GM18951 (cell line): ENCODE measurements at regions not wholly inside any gene's neighbourhood (a gene's known extent, or its start where the extent isn't known, plus 50 kb on each side); places are given as distances from the start of the nearest gene placed in this dataset.

Source experiments
- POLR2A ChIP-seq: IDR thresholded peaks from 4 replicates; pipeline ENCODE4 v1.6.1; 2011; ENCODE audit warnings: mild to moderate bottlenecking; ENCODE audit not compliant: insufficient read length, insufficient read depth; ENCODE audit errors: extremely low read depth
- in situ Hi-C: fragments of 300-500 bp; cut with MboI; formaldehyde crosslinking; loops from one replicate; pipeline ENCODE4 v1.12.0; 2022; ENCODE audit warnings: low sequenced_read_pairs, mixed read lengths, inconsistent platforms; ENCODE audit not compliant: unreplicated experiment

DNA sequence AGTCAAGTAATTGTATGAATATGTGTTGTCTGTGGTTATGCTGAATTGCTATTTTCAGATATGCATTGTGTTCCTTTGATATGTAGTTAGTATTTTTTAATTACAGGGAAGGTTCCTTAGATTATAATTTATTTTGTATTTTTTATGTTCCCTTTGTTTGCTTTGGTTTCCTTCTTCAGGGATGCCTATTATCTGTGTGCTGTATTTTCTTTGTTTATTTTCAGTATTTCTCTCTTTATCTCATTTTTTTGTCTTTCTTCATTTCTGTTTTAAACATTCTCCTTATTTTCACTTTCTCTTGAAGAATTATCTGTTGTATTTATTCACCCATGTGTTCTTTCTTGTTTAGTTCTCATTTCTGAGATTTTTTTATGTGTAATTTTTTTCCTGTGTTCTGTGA, 163.1 kb downstream of the EMP1 start:
- no peak for TF ChIP-seq POLR2A
- in situ Hi-C loops, result no loop called here

GRCh38 chr12:13358391-13358905, 161.9 kb downstream of the EMP1 start:
- no peak for TF ChIP-seq POLR2A
- in situ Hi-C loops, result no loop called here

- in situ Hi-C loops, result no loop called here
- no peak for TF ChIP-seq POLR2A
Observed at GRCh38 chr12:13350946-13351345, 154.4 kb downstream of the EMP1 start.

- no peak for TF ChIP-seq POLR2A
- in situ Hi-C loops, result no loop called here
Observed at GRCh38 chr12:13350381-13350780, 153.9 kb downstream of the EMP1 start.

- in situ Hi-C loops, result no loop called here
Observed at GRCh38 chr12:13348464-13348863, 151.9 kb downstream of the EMP1 start.

DNA sequence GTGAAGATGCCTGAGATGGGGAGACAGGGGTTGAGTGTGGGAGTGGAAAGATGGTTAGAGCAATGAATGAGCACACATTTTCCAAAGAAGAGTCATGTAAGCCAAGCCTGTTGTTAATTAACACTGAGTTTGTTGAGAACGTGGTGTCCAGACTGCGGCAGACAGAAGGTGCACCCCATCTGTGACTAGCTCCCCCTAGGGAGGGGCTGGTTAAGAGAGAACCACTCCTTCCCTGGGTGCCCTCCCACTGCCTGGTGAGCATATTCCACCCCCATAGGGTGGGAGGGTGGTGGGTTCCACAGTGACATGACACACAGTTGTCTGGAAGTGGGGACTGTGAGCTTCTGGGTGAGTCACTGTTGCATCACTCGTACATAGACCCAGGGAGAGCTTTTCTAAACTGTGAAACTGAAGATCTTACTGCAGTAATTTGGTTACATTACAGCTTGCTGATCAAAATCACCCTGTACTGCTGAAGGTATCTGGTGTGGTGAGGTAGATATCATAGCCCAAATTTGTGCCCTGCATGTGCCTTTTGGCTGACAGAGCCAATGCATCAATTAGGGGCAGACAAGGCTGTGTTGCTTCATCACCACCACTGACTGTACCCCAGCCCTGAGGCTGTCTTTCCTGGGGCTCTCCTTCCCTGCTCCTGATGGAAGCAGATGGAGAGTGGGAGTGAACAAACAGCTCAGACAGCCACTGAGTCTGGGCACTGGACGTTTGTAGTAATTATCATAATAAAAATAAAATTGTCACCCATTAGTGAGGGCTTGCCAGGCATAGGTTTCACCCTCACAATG, 150.9 kb downstream of the EMP1 start:
- no peak for TF ChIP-seq POLR2A
- in situ Hi-C loops, result no loop called here

More at GRCh38 chr12:13348464-13348863, 151.9 kb downstream of the EMP1 start:
- TF ChIP-seq POLR2A, result no peak

GRCh38 chr12:13345722-13346121, 149.2 kb downstream of the EMP1 start:
- no peak for TF ChIP-seq POLR2A
- in situ Hi-C loops, result no loop called here

GRCh38 chr12:13343375-13343774, 146.8 kb downstream of the EMP1 start:
- in situ Hi-C loops, result no loop called here
- no peak for TF ChIP-seq POLR2A

- in situ Hi-C loops, result no loop called here
- no peak for TF ChIP-seq POLR2A
Observed at GRCh38 chr12:13342971-13343370, 146.4 kb downstream of the EMP1 start.

DNA sequence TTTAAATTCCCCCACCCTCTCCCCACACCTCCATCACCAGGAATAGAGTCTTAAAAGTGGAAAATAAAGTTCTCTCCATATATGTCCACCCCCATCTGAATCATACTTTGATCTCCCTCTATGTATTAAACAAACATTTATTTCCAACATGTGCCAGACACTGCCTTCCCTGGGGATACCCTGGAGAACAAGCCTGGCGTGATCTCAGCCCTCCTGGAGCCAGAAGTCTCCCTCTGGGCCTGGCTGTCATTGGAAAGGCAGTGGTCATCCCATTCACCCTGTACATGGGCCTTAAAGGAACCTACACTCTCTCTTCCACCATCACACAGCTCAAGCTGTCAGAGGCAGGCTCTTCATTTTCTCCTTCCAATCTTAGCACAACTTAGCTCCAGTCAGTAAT, 143.6 kb downstream of the EMP1 start:
- TF ChIP-seq POLR2A, result no peak
- in situ Hi-C loops, result no loop called here

GRCh38 chr12:13339538-13339937, 143.0 kb downstream of the EMP1 start:
- in situ Hi-C loops, result no loop called here

GRCh38 chr12:13339091-13339490, 142.6 kb downstream of the EMP1 start:
- in situ Hi-C loops, result no loop called here
- no peak for TF ChIP-seq POLR2A

More at GRCh38 chr12:13339538-13339937, 143.0 kb downstream of the EMP1 start:
- TF ChIP-seq POLR2A, result no peak

DNA sequence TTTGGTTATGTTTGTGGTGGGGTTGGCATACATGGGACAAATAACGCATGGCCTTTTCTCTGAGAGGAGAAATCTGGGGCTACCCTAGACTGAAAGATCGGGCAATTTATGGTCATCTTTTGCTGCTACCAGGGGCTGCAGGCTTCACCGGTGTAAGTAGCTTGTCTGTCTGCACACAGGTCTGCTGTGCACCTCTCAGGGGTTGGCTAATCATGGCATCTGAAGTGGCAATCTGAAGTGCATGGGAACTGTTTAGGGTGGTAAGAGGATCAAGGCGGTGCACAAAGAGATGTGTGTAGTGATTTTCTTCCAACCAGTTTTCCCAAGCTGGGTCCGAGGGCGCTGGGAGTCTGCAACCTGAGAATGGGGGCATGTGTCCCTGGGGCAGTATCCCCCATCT, 141.3 kb downstream of the EMP1 start:
- in situ Hi-C loops, result no loop called here
- TF ChIP-seq POLR2A, result no peak

GRCh38 chr12:13336216-13336615, 139.7 kb downstream of the EMP1 start:
- TF ChIP-seq POLR2A, result no peak
- in situ Hi-C loops, result no loop called here
